ENCODE measurements at regions not wholly inside any gene's neighbourhood (a gene's known extent, or its start where the extent isn't known, plus 50 kb on each side); places are given as distances from the start of the nearest gene placed in this dataset.
A peak's percentile ranks its signal among the peaks of the same experiment; 100 is the strongest.

DNA sequence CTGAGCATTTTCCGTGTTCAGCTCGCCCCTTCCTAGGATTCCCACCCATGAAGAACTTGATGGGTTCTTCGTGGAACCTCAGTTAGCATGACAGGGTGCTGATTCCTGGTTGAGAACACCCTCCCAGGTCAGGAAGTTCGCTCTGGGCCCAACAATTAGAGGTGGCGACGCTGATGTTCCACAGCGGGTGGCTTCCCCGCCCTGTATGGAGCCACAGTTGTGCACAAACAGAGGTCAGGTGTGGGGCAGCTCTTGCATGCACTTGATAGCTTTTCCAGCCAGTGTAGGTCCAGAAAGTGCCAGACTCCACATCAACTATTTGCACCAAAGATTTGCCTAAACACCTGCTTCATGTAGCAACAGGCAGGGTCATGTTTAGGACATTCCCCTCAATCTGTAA lies 788.2 kb downstream of the MED13L start:
- DNase-seq (ENCODE audit: low spot score) = no peak
- TF ChIP-seq, protein P1, sequence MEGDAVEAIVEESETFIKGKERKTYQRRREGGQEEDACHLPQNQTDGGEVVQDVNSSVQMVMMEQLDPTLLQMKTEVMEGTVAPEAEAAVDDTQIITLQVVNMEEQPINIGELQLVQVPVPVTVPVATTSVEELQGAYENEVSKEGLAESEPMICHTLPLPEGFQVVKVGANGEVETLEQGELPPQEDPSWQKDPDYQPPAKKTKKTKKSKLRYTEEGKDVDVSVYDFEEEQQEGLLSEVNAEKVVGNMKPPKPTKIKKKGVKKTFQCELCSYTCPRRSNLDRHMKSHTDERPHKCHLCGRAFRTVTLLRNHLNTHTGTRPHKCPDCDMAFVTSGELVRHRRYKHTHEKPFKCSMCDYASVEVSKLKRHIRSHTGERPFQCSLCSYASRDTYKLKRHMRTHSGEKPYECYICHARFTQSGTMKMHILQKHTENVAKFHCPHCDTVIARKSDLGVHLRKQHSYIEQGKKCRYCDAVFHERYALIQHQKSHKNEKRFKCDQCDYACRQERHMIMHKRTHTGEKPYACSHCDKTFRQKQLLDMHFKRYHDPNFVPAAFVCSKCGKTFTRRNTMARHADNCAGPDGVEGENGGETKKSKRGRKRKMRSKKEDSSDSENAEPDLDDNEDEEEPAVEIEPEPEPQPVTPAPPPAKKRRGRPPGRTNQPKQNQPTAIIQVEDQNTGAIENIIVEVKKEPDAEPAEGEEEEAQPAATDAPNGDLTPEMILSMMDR (IDR thresholded peaks at IDR 0.05; ENCODE audit: extremely low read depth, missing control alignments) = no peak

DNA sequence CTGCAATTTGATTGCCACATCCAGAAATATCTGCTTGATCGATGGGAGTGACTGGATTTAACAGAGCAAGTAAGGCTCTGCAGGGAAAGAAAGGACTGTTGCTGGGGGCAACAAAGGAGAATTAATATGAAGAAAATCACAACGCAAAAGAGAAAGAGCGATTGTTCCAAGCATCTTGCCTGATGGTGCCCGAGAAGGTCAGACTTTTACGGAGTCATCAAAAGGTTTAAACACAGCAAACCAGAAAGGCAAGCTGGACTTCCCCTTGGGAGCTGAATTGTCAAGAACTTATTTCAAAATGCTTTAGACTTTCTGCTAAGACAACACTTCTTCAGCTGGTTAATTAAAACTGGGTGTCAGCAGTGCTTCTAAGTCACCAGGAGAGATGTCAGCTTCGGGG lies 791.5 kb downstream of the MED13L start:
- TF ChIP-seq, protein P1 (IDR thresholded peaks at IDR 0.05; ENCODE audit: extremely low read depth, missing control alignments) = no peak
- DNase-seq (ENCODE audit: low spot score) = no peak

DNA sequence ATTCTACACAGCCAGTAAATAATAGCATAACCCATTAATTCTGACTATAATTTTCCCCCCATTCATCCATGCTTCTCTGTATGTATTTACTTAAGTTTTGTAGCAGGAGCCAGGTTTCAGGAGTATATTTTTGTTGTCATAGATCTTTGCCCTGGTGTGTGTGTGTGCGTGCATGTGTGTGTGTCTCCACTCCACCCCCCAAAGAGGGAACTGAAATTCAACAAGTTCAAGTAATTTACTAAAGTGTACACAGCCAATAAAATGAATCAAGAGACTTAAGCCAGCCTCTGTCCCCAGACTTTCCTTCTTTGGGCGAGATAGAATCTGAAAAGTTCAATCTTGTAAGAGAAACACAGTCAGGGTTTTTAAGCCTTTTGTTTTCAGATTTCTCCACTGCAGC lies 792.0 kb downstream of the MED13L start:
- DNase-seq (ENCODE audit: low spot score) = no peak
- TF ChIP-seq, protein P1 (IDR thresholded peaks at IDR 0.05; ENCODE audit: extremely low read depth, missing control alignments) = no peak

DNA sequence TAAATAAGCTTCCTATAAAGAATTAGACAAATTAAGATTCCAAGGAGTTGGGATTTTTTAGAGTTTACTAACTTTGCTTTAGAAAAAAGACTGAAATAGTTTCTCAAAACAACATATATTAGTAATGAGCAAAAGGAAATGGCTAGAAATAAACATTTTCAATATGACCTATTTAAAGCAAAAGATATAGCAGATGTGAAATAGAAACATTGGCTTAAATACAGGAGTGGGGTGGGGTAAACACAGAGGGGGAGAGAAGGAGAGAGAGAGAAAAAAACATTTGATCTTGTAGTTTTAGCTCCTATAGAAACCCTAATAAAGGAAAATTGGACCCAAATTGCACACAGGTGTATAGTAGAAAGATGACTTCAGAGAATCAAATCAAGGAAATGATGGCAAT lies 794.5 kb downstream of the MED13L start:
- TF ChIP-seq, protein P1 (IDR thresholded peaks at IDR 0.05; ENCODE audit: extremely low read depth, missing control alignments) = no peak
- DNase-seq (ENCODE audit: low spot score) = no peak

DNA sequence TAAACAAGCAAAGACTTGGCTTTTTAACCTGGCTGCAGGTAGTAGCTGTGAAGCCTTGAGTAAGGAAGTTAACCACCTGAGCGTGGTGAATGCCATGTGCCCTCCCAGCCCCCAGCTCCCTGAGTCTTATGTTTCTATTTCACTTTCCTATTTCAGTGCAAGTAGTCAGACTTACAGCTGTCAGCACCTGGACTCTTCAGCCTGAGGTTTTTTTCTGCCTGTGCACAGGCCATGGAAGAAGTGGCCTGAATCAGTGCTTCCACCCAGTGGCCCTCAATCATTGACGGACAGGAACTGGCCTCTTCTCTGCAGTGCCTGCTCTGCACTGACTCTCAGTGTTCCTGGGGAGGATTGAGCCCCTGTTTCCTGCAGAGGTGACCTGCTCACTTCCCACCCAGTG lies 796.4 kb downstream of the MED13L start:
- peak; percentile 20 for DNase-seq (ENCODE audit: low spot score)

DNA sequence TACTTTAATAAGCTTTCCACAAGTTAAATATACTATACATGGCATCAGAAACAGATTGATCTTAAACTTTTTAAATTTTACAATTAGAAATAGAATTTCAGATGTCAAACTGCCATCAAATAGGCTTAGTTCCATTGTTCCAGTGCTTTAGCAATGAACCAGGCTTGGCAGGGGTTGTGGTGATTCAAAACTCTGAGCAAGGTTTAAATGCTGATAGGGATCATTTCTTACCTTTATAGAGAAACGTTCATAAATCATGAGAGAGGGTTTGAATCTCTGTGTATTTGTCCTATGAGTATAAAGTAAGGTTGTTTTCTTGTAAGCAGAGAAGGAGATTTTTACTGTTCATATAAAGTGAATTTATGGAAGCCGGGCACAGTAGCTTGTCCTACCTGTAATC lies 794.5 kb upstream of the TBX3 start:
- no peak for DNase-seq (ENCODE audit: low spot score)
- TF ChIP-seq, protein P1 (IDR thresholded peaks at IDR 0.05; ENCODE audit: extremely low read depth, missing control alignments) = no peak

More for the DNA sequence above, 796.4 kb downstream of the MED13L start:
- TF ChIP-seq, protein P1 (IDR thresholded peaks at IDR 0.05; ENCODE audit: extremely low read depth, missing control alignments) = no peak

DNA sequence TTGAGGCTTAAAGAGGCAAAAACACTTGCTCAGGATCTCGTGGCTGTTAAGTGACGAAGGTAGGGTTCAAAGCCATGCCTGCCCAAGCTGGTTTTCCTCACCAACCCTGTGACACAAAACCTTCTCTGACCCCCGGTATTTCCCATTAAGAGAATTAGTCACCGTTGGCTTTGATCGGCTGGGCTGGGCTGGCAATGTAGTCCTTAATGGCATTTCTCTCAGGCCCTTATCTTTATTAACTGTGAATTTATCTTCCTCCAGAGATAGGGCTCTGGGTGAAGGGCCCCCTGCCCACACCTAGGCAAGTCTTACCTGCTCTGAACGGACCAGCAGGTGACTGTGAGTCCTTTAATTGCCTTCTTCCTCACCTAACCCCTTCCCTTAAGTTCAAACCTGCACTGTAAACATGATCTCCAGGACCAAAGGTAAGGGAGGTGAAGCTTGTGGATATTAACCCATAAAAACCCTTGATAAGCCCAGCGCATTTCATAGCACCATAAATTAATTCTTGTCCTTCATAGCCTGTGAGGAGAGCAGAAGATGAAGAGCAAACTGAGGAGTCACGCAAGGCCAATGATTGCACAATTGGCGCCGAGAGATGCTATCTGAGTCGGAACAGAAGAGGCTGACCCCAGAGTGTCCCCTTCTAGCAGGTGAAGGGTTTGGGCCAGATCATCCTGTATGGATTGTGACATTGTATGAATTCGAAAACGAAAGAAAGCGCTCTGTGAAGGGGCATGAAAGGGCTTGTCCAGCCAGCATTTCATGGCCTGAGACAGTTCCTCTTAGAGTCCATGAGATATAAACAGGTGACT lies 790.8 kb upstream of the TBX3 start:
- TF ChIP-seq, protein P1 (IDR thresholded peaks at IDR 0.05; ENCODE audit: extremely low read depth, missing control alignments) = no peak
- DNase-seq (ENCODE audit: low spot score) = no peak

All from GM20000 (cell line).